T-helper 1 cell treated with Interleukin-12 subunit alpha and Interleukin-12 subunit beta and Interleukin-4 antibody, amounts not matched to agents 30 μg/mL and 1 μg/mL, for 36 hours (primary cell): ENCODE measurements at regions not wholly inside any gene's neighbourhood (a gene's known extent, or its start where the extent isn't known, plus 50 kb on each side); places are given as distances from the start of the nearest gene placed in this dataset.

Experiments used
- H3K27ac Mint-ChIP-seq: one replicate; pipeline ENCODE4 v1.8.0; 2021; ENCODE audit warnings: mild to moderate bottlenecking, mixed read lengths
- H3K27me3 Mint-ChIP-seq: one replicate; pipeline ENCODE4 v1.8.0; 2021; ENCODE audit warnings: low read depth, mixed read lengths
- H3K36me3 Mint-ChIP-seq: one replicate; pipeline ENCODE4 v1.8.0; 2021; ENCODE audit warnings: low read depth, mixed read lengths
- H3K4me1 Mint-ChIP-seq: one replicate; pipeline ENCODE4 v1.8.0; 2021; ENCODE audit warnings: low read depth, mixed read lengths
- H3K4me3 Mint-ChIP-seq: one replicate; pipeline ENCODE4 v1.8.0; 2021; ENCODE audit warnings: mild to moderate bottlenecking, moderate library complexity, mixed read lengths
- H3K9me3 Mint-ChIP-seq: one replicate; pipeline ENCODE4 v1.8.0; 2021; ENCODE audit warnings: mixed read lengths

GRCh38 chr7:47097431-47097830, 484.5 kb downstream of the TNS3 start:
- H3K4me1 Mint-ChIP-seq = peaks cover 1% of the 10 kb centered on the region
- no peak overlapping the region for H3K27ac Mint-ChIP-seq
- no peak overlapping the region for H3K4me3 Mint-ChIP-seq
- H3K9me3 Mint-ChIP-seq = no peaks in the 10 kb centered on the region
- H3K36me3 Mint-ChIP-seq = no peaks in the 10 kb centered on the region
- no peaks in the 10 kb centered on the region for H3K27me3 Mint-ChIP-seq

GRCh38 chr7:47095946-47096345, 486.0 kb downstream of the TNS3 start:
- H3K27me3 Mint-ChIP-seq = no peaks in the 10 kb centered on the region
- H3K9me3 Mint-ChIP-seq = no peaks in the 10 kb centered on the region
- H3K36me3 Mint-ChIP-seq = no peaks in the 10 kb centered on the region
- H3K4me1 Mint-ChIP-seq = peaks cover 1% of the 10 kb centered on the region
- H3K27ac Mint-ChIP-seq = no peak overlapping the region
- H3K4me3 Mint-ChIP-seq = no peak overlapping the region

- Mint-ChIP-seq H3K27ac (no peak overlapping the region), H3K4me3 (no peak overlapping the region), H3K36me3 (no peaks in the 10 kb centered on the region), H3K27me3 (no peaks in the 10 kb centered on the region), H3K9me3 (no peaks in the 10 kb centered on the region), H3K4me1 (no peaks in the 10 kb centered on the region)
Observed at GRCh38 chr7:47094462-47094861, 487.4 kb downstream of the TNS3 start.

GRCh38 chr7:47093320-47094234, 488.3 kb downstream of the TNS3 start:
- Mint-ChIP-seq H3K27ac (no peak overlapping the region), H3K27me3 (no peaks in the 10 kb centered on the region), H3K9me3 (no peaks in the 10 kb centered on the region), H3K4me1 (no peaks in the 10 kb centered on the region), H3K36me3 (no peaks in the 10 kb centered on the region), H3K4me3 (no peak overlapping the region)

- Mint-ChIP-seq H3K4me1 (no peaks in the 10 kb centered on the region), H3K9me3 (no peaks in the 10 kb centered on the region), H3K27ac (no peak overlapping the region), H3K36me3 (no peaks in the 10 kb centered on the region), H3K27me3 (no peaks in the 10 kb centered on the region), H3K4me3 (no peak overlapping the region)
Observed at GRCh38 chr7:47092336-47092735, 489.6 kb downstream of the TNS3 start.

- H3K27me3 Mint-ChIP-seq = no peaks in the 10 kb centered on the region
- H3K4me3 Mint-ChIP-seq = no peak overlapping the region
- no peaks in the 10 kb centered on the region for H3K4me1 Mint-ChIP-seq
- no peaks in the 10 kb centered on the region for H3K9me3 Mint-ChIP-seq
- no peaks in the 10 kb centered on the region for H3K36me3 Mint-ChIP-seq
- H3K27ac Mint-ChIP-seq = no peak overlapping the region
Observed at GRCh38 chr7:47091141-47091540, 490.8 kb downstream of the TNS3 start.

- Mint-ChIP-seq H3K9me3 (no peaks in the 10 kb centered on the region), H3K27me3 (no peaks in the 10 kb centered on the region), H3K36me3 (no peaks in the 10 kb centered on the region)
Observed at GRCh38 chr7:47089461-47089860, 492.4 kb downstream of the TNS3 start.

GRCh38 chr7:47089068-47089417, 492.9 kb downstream of the TNS3 start:
- H3K27me3 Mint-ChIP-seq = no peaks in the 10 kb centered on the region
- no peaks in the 10 kb centered on the region for H3K9me3 Mint-ChIP-seq
- no peaks in the 10 kb centered on the region for H3K4me1 Mint-ChIP-seq
- no peak overlapping the region for H3K27ac Mint-ChIP-seq
- no peaks in the 10 kb centered on the region for H3K36me3 Mint-ChIP-seq
- no peak overlapping the region for H3K4me3 Mint-ChIP-seq

More at GRCh38 chr7:47089461-47089860, 492.4 kb downstream of the TNS3 start:
- Mint-ChIP-seq H3K27ac (no peak overlapping the region), H3K4me3 (no peak overlapping the region), H3K4me1 (no peaks in the 10 kb centered on the region)

- H3K4me1 Mint-ChIP-seq = no peaks in the 10 kb centered on the region
- no peaks in the 10 kb centered on the region for H3K27me3 Mint-ChIP-seq
- H3K4me3 Mint-ChIP-seq = no peak overlapping the region
- no peaks in the 10 kb centered on the region for H3K36me3 Mint-ChIP-seq
- H3K27ac Mint-ChIP-seq = no peak overlapping the region
- H3K9me3 Mint-ChIP-seq = no peaks in the 10 kb centered on the region
Observed at GRCh38 chr7:47088329-47089067, 493.4 kb downstream of the TNS3 start.

- Mint-ChIP-seq H3K9me3 (no peaks in the 10 kb centered on the region), H3K4me3 (no peak overlapping the region)
Observed at GRCh38 chr7:47087866-47088265, 494.0 kb downstream of the TNS3 start.

GRCh38 chr7:47085491-47086275, 496.2 kb downstream of the TNS3 start:
- no peaks in the 10 kb centered on the region for H3K9me3 Mint-ChIP-seq
- no peak overlapping the region for H3K27ac Mint-ChIP-seq
- no peak overlapping the region for H3K4me3 Mint-ChIP-seq
- H3K36me3 Mint-ChIP-seq = no peaks in the 10 kb centered on the region
- H3K27me3 Mint-ChIP-seq = no peaks in the 10 kb centered on the region
- H3K4me1 Mint-ChIP-seq = no peaks in the 10 kb centered on the region

More at GRCh38 chr7:47087866-47088265, 494.0 kb downstream of the TNS3 start:
- Mint-ChIP-seq H3K4me1 (no peaks in the 10 kb centered on the region), H3K27me3 (no peaks in the 10 kb centered on the region), H3K27ac (no peak overlapping the region), H3K36me3 (no peaks in the 10 kb centered on the region)

- Mint-ChIP-seq H3K4me3 (no peak overlapping the region), H3K4me1 (no peaks in the 10 kb centered on the region), H3K27ac (no peak overlapping the region), H3K27me3 (no peaks in the 10 kb centered on the region), H3K9me3 (no peaks in the 10 kb centered on the region), H3K36me3 (no peaks in the 10 kb centered on the region)
Observed at GRCh38 chr7:47083476-47084250, 498.2 kb downstream of the TNS3 start.

GRCh38 chr7:47080816-47081215, 501.1 kb downstream of the TNS3 start:
- Mint-ChIP-seq H3K4me1 (no peaks in the 10 kb centered on the region), H3K4me3 (no peak overlapping the region)

GRCh38 chr7:47078241-47078640, 503.7 kb downstream of the TNS3 start:
- no peak overlapping the region for H3K4me3 Mint-ChIP-seq
- H3K27me3 Mint-ChIP-seq = no peaks in the 10 kb centered on the region
- H3K9me3 Mint-ChIP-seq = no peaks in the 10 kb centered on the region
- H3K36me3 Mint-ChIP-seq = no peaks in the 10 kb centered on the region
- H3K4me1 Mint-ChIP-seq = no peaks in the 10 kb centered on the region
- no peak overlapping the region for H3K27ac Mint-ChIP-seq

More at GRCh38 chr7:47080816-47081215, 501.1 kb downstream of the TNS3 start:
- Mint-ChIP-seq H3K36me3 (no peaks in the 10 kb centered on the region), H3K27me3 (no peaks in the 10 kb centered on the region), H3K9me3 (no peaks in the 10 kb centered on the region), H3K27ac (no peak overlapping the region)
